ENCODE measurements at regions not wholly inside any gene's neighbourhood (a gene's known extent, or its start where the extent isn't known, plus 50 kb on each side); places are given as distances from the start of the nearest gene placed in this dataset.

- DNase-seq (ENCODE audit: low read depth in 2 of 3, low spot score in 2 of 3) = no peak
These were observed 641.4 kb upstream of the MGMT start for GRCh38 chr10:128825626-128826025.

DNA sequence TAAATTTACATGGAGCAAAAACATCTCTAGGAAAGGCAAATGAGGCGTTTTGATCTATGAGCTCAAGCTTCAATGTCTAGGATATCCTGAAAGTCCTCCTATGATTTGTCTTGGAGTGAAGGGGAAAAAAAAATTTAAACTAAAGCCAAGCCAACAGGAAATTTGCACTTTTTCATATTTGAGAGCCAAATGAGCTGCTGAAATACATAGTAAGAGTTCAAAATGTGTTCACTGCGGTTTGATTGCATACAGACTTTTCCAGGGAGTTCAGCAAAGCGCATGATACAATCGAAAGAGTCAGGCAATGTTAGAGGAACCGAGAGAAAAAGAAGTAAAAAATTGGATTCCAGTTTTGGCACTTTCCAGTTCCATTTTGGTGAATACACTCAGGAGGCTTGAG, 633.4 kb upstream of the MGMT start:
- no peak for DNase-seq (ENCODE audit: low read depth in 2 of 3, low spot score in 2 of 3)

GRCh38 chr10:128835361-128835760, 631.7 kb upstream of the MGMT start:
- DNase-seq (ENCODE audit: low read depth in 2 of 3, low spot score in 2 of 3) = no peak

DNA sequence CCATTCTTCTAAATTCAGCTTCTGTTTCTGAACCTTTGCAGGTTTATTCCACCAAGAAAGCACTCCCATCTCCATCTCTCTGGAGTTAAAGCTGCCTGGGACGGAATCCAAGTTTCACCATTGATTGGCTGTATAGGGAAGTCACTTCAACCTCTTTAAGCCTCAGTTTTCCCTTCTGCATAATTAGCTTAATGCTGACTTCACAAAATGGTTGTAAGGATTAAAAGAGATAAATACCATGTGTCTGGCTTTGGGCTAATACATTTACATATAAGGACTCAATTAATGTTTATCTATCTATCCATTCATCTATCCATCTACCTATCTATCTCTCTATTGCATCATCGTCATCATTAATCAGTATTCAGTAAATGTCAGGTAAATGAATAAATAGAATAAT, 629.6 kb upstream of the MGMT start:
- no peak for DNase-seq (ENCODE audit: low read depth in 2 of 3, low spot score in 2 of 3)

- no peak for DNase-seq (ENCODE audit: low read depth in 2 of 3, low spot score in 2 of 3)
These were observed 627.9 kb upstream of the MGMT start for GRCh38 chr10:128839134-128839533.

- DNase-seq (ENCODE audit: low read depth in 2 of 3, low spot score in 2 of 3) = no peak
These were observed 627.3 kb upstream of the MGMT start for GRCh38 chr10:128839701-128840100.

- DNase-seq (ENCODE audit: low read depth in 2 of 3, low spot score in 2 of 3) = no peak
These were observed 623.1 kb upstream of the MGMT start for GRCh38 chr10:128843972-128844371.

- no peak for DNase-seq (ENCODE audit: low read depth in 2 of 3, low spot score in 2 of 3)
These were observed 620.1 kb upstream of the MGMT start for GRCh38 chr10:128846927-128847326.

- no peak for DNase-seq (ENCODE audit: low read depth in 2 of 3, low spot score in 2 of 3)
These were observed 618.2 kb upstream of the MGMT start for GRCh38 chr10:128848810-128849209.

- no peak for DNase-seq (ENCODE audit: low read depth in 2 of 3, low spot score in 2 of 3)
These were observed 616.4 kb upstream of the MGMT start for GRCh38 chr10:128850647-128851046.

DNA sequence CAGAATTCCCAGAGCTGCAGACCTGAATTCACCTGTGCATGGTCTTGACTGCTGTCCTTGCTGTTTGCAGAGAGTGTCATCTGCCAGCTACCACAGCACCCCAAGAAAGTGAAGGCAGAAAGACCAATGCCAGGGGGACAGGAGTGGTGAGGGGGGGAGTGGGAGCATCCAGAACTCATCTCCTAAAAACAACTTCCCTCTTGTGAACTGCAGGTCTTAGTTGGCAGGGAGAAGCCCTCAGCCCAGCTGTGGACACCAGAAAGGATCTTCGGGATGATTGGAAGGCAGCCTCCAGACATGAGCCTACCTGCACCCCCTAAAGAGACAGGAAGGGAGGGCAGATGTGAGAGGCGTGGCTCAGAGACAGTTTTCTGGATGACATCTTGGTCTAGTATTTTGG, 615.8 kb upstream of the MGMT start:
- DNase-seq (ENCODE audit: low read depth in 2 of 3, low spot score in 2 of 3) = no peak

- no peak for DNase-seq (ENCODE audit: low read depth in 2 of 3, low spot score in 2 of 3)
These were observed 615.3 kb upstream of the MGMT start for GRCh38 chr10:128851726-128852125.

GRCh38 chr10:128852449-128852848, 614.6 kb upstream of the MGMT start:
- no peak for DNase-seq (ENCODE audit: low read depth in 2 of 3, low spot score in 2 of 3)

- DNase-seq (ENCODE audit: low read depth in 2 of 3, low spot score in 2 of 3) = no peak
These were observed 614.1 kb upstream of the MGMT start for GRCh38 chr10:128852902-128853301.

- no peak for DNase-seq (ENCODE audit: low read depth in 2 of 3, low spot score in 2 of 3)
These were observed 613.5 kb upstream of the MGMT start for GRCh38 chr10:128853537-128853936.

DNA sequence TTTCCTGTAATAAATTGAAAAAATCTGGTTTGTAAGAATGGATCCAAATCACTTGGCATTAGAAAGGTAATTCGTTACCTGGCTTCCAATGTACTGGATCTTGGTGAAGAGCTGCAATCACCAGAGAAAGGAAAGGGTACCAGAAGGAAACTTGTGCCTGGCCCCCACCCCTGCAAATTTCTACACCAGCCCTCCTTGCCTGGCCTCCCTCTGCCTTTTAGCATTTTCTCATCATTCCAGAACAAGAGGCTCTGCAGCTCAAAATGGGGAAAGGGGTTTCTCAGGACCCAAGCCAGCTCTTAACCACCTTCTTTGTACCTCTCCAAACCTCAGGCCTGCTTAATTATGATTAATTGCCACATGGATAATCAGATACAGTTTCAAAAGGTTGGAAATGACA, 612.8 kb upstream of the MGMT start:
- DNase-seq (ENCODE audit: low read depth in 2 of 3, low spot score in 2 of 3) = no peak

- DNase-seq (ENCODE audit: low read depth in 2 of 3, low spot score in 2 of 3) = no peak
These were observed 612.1 kb upstream of the MGMT start for GRCh38 chr10:128854963-128855362.

GRCh38 chr10:128855618-128856428, 611.2 kb upstream of the MGMT start:
- DNase-seq (ENCODE audit: low read depth in 2 of 3, low spot score in 2 of 3) = no peak

DNA sequence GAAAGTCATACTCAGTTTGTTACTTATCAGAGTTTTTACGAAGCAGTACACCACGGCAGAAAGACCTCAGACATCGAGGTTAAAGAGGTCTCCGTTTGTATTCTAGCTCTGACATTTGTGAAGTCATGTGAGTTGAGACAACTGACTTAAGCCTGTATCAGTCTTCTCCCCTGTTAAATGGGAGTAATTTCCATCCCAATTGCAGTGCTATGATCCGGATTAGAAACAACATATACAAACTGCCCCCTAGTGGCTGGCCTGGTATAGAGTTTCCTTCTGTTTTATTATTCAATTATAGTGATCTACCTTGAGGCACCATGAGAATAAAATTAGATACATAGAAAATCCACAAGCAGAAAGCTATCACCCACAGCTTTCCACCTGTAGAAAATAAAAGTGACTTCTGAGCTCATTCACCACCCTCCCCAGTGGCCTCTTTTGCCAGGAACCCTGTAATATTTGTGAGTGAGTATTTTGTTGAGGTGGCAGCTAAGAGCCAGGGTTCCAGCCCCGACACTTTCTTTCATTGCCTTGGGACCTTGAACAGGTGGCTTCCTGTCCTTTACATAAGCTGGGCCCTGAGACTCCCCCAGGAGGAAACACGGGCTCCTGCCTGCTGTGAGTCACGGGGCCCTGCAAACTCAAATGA, 607.2 kb upstream of the MGMT start:
- DNase-seq (ENCODE audit: low read depth in 2 of 3, low spot score in 2 of 3) = no peak

DNA sequence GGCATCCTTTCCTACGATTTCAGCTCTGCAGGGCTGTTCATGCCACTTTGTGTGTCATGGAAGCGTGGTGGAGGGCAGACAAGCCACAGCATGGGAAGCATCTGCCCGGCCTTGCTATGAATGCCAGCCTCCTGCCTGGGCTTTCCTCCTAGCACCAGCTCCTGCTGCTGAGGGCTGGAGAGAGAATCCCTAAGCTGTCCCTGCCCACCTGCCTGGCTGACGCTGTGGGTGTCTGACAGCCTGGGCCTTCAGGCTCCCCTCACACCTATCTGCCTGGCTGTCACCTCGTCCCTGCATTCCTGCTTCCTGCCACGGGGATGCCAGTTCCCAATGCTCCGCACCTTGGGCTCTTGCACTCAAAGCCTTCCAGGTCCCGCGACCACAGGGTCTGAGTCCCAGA, 606.5 kb upstream of the MGMT start:
- no peak for DNase-seq (ENCODE audit: low read depth in 2 of 3, low spot score in 2 of 3)

DNA sequence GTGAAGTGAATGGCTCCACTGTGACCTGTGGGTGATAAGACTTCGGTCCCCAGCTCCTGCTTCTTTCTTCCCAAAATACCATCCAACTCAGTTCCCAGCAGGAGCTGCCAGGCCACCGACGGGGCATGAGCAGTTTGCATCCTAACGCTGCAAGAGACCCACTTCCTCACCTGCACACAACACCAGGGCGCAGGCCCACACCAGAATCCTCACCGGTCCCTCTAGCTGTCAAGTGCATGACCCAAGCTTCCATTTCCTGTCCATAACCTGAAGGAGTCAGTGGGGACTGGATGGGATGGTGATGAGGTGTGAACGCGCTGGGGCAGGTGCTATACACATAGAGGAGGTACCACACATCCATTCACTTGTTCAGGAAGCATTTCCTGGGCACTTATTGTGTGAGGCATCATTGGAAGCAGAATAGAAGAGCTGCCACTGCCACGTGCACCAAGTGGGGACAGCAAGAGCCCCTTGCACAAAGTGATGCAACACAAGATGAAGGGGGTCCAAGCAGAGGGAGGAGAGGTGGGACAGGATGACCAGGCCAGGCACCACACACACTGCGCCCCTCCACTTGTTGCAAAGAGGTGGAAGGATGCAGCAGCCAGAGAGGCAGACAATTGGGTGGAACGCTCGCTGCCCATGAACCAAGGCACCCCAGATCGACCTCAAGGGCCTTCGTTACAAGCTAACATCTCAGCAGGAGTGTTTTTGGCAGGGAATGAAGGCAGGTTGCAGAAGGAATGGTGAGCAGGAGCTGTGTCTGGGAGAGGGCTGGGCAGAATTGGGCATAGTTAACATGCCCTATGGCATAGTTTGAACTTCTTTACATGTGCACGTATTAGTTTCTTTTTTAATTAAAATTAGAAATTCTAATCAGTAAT, 605.8 kb upstream of the MGMT start:
- no peak for DNase-seq (ENCODE audit: low read depth in 2 of 3, low spot score in 2 of 3)

DNA sequence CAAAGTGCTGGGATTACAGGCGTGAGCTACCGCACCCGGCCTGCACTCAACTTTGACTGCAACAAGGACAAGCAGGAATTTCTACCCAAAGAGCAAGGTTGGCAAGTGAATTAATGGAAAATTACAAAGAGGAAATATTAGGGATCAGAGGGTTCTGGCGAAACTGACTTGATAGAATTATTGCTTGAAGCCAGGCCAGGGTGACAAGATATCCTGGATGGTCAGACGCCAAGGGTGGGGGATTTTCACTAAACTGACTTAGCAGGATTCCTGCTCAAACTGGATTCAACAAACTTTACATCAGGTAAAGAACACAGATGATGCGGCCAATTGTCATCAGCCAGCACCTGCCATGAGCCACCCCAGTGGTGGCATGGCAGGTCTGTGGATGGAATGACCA, 603.6 kb upstream of the MGMT start:
- no peak for DNase-seq (ENCODE audit: low read depth in 2 of 3, low spot score in 2 of 3)
